ENCODE measurements at regions not wholly inside any gene's neighbourhood (a gene's known extent, or its start where the extent isn't known, plus 50 kb on each side); places are given as distances from the start of the nearest gene placed in this dataset.

GRCh38 chr14:54331516-54331915 lies 65.3 kb upstream of the CDKN3 start:
- no peak for DNase-seq (ENCODE audit: extremely low spot score)
- H3K27ac ChIP-seq (replicated peaks in 1 of 4) = no peak overlapping the region
- H3K36me3 ChIP-seq = no peaks in the 10 kb centered on the region
- intact Hi-C loops (cut with DNase I) = no loop called here
- peaks cover 0 to 5% (median 2%) of the 10 kb centered on the region in 4 donors for H3K4me1 ChIP-seq
- no peaks in the 10 kb centered on the region for H3K9me3 ChIP-seq
- TF ChIP-seq EP300 (IDR thresholded peaks at IDR 0.05) = no peak
- TF ChIP-seq POLR2A (IDR thresholded peaks at IDR 0.05; ENCODE audit: low read depth) = no peak
- no peak for TF ChIP-seq CTCF (IDR thresholded peaks at IDR 0.05)
- TF ChIP-seq POLR2AphosphoS5 (IDR thresholded peaks at IDR 0.05) = no peak
- H3K4me3 ChIP-seq = no peak overlapping the region
- 45% methylated on average over 5 of the region's 5 CpGs for WGBS
- no peaks in the 10 kb centered on the region for H3K27me3 ChIP-seq

GRCh38 chr14:54332490-54332889 lies 64.3 kb upstream of the CDKN3 start:
- WGBS = 90% methylated on average over 6 of the region's 6 CpGs
- Histone ChIP-seq H3K4me3 (no peak overlapping the region), H3K4me1 (peaks cover 0 to 5% (median 2%) of the 10 kb centered on the region in 4 donors), H3K27ac (replicated peaks in 1 of 4) (no peak overlapping the region), H3K9me3 (no peaks in the 10 kb centered on the region), H3K27me3 (no peaks in the 10 kb centered on the region), H3K36me3 (no peaks in the 10 kb centered on the region)
- intact Hi-C loops (cut with DNase I) = no loop called here
- DNase-seq (ENCODE audit: extremely low spot score) = no peak
- no peak for TF ChIP-seq CTCF (IDR thresholded peaks at IDR 0.05)
- no peak for TF ChIP-seq POLR2AphosphoS5 (IDR thresholded peaks at IDR 0.05)
- TF ChIP-seq POLR2A (IDR thresholded peaks at IDR 0.05; ENCODE audit: low read depth) = no peak
- no peak for TF ChIP-seq EP300 (IDR thresholded peaks at IDR 0.05)

GRCh38 chr14:54333511-54333910 lies 63.3 kb upstream of the CDKN3 start:
- H3K9me3 ChIP-seq = no peaks in the 10 kb centered on the region
- H3K27ac ChIP-seq (replicated peaks in 1 of 4) = no peak overlapping the region
- intact Hi-C loops (cut with DNase I) = no loop called here
- no peak overlapping the region for H3K4me3 ChIP-seq
- H3K36me3 ChIP-seq = no peaks in the 10 kb centered on the region
- no peaks in the 10 kb centered on the region for H3K27me3 ChIP-seq
- no peak for TF ChIP-seq POLR2A (IDR thresholded peaks at IDR 0.05; ENCODE audit: low read depth)
- no peak for TF ChIP-seq POLR2AphosphoS5 (IDR thresholded peaks at IDR 0.05)
- TF ChIP-seq EP300 (IDR thresholded peaks at IDR 0.05) = no peak
- TF ChIP-seq CTCF (IDR thresholded peaks at IDR 0.05) = no peak
- WGBS = 93% methylated on average over 4 of the region's 4 CpGs
- peak; percentile 68 for DNase-seq (ENCODE audit: extremely low spot score)
- peaks cover 0 to 5% (median 2%) of the 10 kb centered on the region in 4 donors for H3K4me1 ChIP-seq

- Histone ChIP-seq H3K27me3 (no peaks in the 10 kb centered on the region), H3K27ac (replicated peaks in 1 of 4) (no peak overlapping the region), H3K4me1 (peaks cover 0 to 5% (median 0%) of the 10 kb centered on the region in 4 donors), H3K4me3 (no peak overlapping the region), H3K9me3 (no peaks in the 10 kb centered on the region), H3K36me3 (no peaks in the 10 kb centered on the region)
- intact Hi-C loops (cut with DNase I) = no loop called here
- WGBS = 97% methylated on average over 2 of the region's 2 CpGs
- DNase-seq (ENCODE audit: extremely low spot score) = peak; percentile 60
- TF ChIP-seq POLR2A (IDR thresholded peaks at IDR 0.05; ENCODE audit: low read depth) = no peak
- TF ChIP-seq EP300 (IDR thresholded peaks at IDR 0.05) = no peak
- TF ChIP-seq POLR2AphosphoS5 (IDR thresholded peaks at IDR 0.05) = no peak
- TF ChIP-seq CTCF (IDR thresholded peaks at IDR 0.05) = no peak
These were observed 61.1 kb upstream of the CDKN3 start for GRCh38 chr14:54335569-54336155.

GRCh38 chr14:54337314-54337713 lies 59.5 kb upstream of the CDKN3 start:
- H3K4me1 ChIP-seq = no peaks in the 10 kb centered on the region
- intact Hi-C loops (cut with DNase I) = no loop called here

More at GRCh38 chr14:54337314-54337713, 59.5 kb upstream of the CDKN3 start:
- Histone ChIP-seq H3K9me3 (no peaks in the 10 kb centered on the region), H3K4me3 (no peak overlapping the region), H3K27ac (replicated peaks in 1 of 4) (no peak overlapping the region), H3K36me3 (no peaks in the 10 kb centered on the region), H3K27me3 (no peaks in the 10 kb centered on the region)
- 90% methylated on average over 10 of the region's 10 CpGs for WGBS
- no peak for TF ChIP-seq EP300 (IDR thresholded peaks at IDR 0.05)
- no peak for TF ChIP-seq POLR2A (IDR thresholded peaks at IDR 0.05; ENCODE audit: low read depth)
- no peak for TF ChIP-seq CTCF (IDR thresholded peaks at IDR 0.05)
- no peak for TF ChIP-seq POLR2AphosphoS5 (IDR thresholded peaks at IDR 0.05)
- no peak for DNase-seq (ENCODE audit: extremely low spot score)

Measured in esophagus muscularis mucosa (tissue), 4 donors.